ENCODE measurements at regions not wholly inside any gene's neighbourhood (a gene's known extent, or its start where the extent isn't known, plus 50 kb on each side); places are given as distances from the start of the nearest gene placed in this dataset.
"Not testable (repeated sequence)": the region's sequence is repeated elsewhere in the genome, so short reads cannot be mapped to it uniquely, and the experiment has no call there.

DNA sequence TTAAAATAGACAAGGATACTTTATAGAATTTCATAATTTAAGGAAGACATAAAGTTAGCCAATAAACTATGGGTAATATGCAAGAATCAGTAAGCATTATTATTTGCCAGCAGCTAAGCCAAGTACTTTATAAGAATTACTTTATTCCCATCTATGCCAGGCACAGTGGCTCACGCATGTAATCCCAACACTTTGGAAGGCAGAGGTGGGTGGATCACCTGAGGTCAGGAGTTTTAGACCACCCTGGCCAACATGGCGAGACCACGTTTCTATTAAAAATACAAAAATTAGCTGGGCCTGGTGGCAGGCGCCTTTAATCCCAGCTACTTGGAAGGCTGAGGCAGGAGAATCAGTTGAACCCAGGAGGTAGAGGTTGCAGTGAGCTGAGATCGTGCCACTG is 4767.6 kb upstream of the OR11H1 start:
- H3K4me2 ChIP-seq (ENCODE audit: low read length); H3K9me2 ChIP-seq (replicated peaks; ENCODE audit: low read length); intact Hi-C loops (cut with micrococcal nuclease); H3K27ac ChIP-seq (ENCODE audit: low read length); H3K4me1 ChIP-seq (ENCODE audit: insufficient read depth, low read length); H3K27me3 ChIP-seq (ENCODE audit: low read length); H4K20me1 ChIP-seq (ENCODE audit: low read length); H2AFZ ChIP-seq (ENCODE audit: low read length); CTCF ChIA-PET; POLR2A ChIA-PET (ENCODE audit: unreplicated experiment); H3K36me3 ChIP-seq (ENCODE audit: low read depth, low read length); BruUV-seq (replicated peaks); DNase-seq; H3K4me3 ChIP-seq (ENCODE audit: low read length); H3K9ac ChIP-seq (ENCODE audit: low read length); H3F3A ChIP-seq (ENCODE audit: low read length, unreplicated experiment); ATAC-seq; H3K79me2 ChIP-seq (ENCODE audit: low read length): not testable (repeated sequence)
- H3K9me3 ChIP-seq (ENCODE audit: low read length), result peaks cover 12% of the 10 kb centered on the region; the same call in 1 of the 2 replicates

GRCh38 chr22:10766320-10766719 is 4761.7 kb upstream of the OR11H1 start:
- POLR2A ChIA-PET (ENCODE audit: unreplicated experiment); BruUV-seq (replicated peaks): not testable (repeated sequence)

GRCh38 chr22:10768875-10769274 is 4759.1 kb upstream of the OR11H1 start:
- H3K4me2 ChIP-seq (ENCODE audit: low read length); H3K27me3 ChIP-seq (ENCODE audit: low read length); H3K79me2 ChIP-seq (ENCODE audit: low read length); CTCF ChIA-PET; POLR2A ChIA-PET (ENCODE audit: unreplicated experiment); H3K4me3 ChIP-seq (ENCODE audit: low read length); H3K36me3 ChIP-seq (ENCODE audit: low read depth, low read length); H3K27ac ChIP-seq (ENCODE audit: low read length); DNase-seq; H3K9me2 ChIP-seq (replicated peaks; ENCODE audit: low read length); H3K4me1 ChIP-seq (ENCODE audit: insufficient read depth, low read length); BruUV-seq (replicated peaks); ATAC-seq; intact Hi-C loops (cut with micrococcal nuclease); H3F3A ChIP-seq (ENCODE audit: low read length, unreplicated experiment); H2AFZ ChIP-seq (ENCODE audit: low read length); H3K9ac ChIP-seq (ENCODE audit: low read length); H4K20me1 ChIP-seq (ENCODE audit: low read length): not testable (repeated sequence)
- H3K9me3 ChIP-seq (ENCODE audit: low read length), result peaks cover 15% of the 10 kb centered on the region

More at GRCh38 chr22:10766320-10766719, 4761.7 kb upstream of the OR11H1 start:
- H3K36me3 ChIP-seq (ENCODE audit: low read depth, low read length); H3K27me3 ChIP-seq (ENCODE audit: low read length); H4K20me1 ChIP-seq (ENCODE audit: low read length); H3F3A ChIP-seq (ENCODE audit: low read length, unreplicated experiment); H2AFZ ChIP-seq (ENCODE audit: low read length); H3K9me2 ChIP-seq (replicated peaks; ENCODE audit: low read length); H3K9ac ChIP-seq (ENCODE audit: low read length); CTCF ChIA-PET; H3K4me2 ChIP-seq (ENCODE audit: low read length); intact Hi-C loops (cut with micrococcal nuclease); H3K4me1 ChIP-seq (ENCODE audit: insufficient read depth, low read length); H3K27ac ChIP-seq (ENCODE audit: low read length); H3K79me2 ChIP-seq (ENCODE audit: low read length); DNase-seq; H3K4me3 ChIP-seq (ENCODE audit: low read length); ATAC-seq: not testable (repeated sequence)
- H3K9me3 ChIP-seq (ENCODE audit: low read length), result peaks cover 15% of the 10 kb centered on the region

GRCh38 chr22:10771744-10772143 is 4756.2 kb upstream of the OR11H1 start:
- DNase-seq; H2AFZ ChIP-seq (ENCODE audit: low read length); H3K9ac ChIP-seq (ENCODE audit: low read length); H3K4me1 ChIP-seq (ENCODE audit: insufficient read depth, low read length); H3K79me2 ChIP-seq (ENCODE audit: low read length); H3K27me3 ChIP-seq (ENCODE audit: low read length); H3K4me3 ChIP-seq (ENCODE audit: low read length); intact Hi-C loops (cut with micrococcal nuclease); H3K4me2 ChIP-seq (ENCODE audit: low read length); POLR2A ChIA-PET (ENCODE audit: unreplicated experiment); H3K9me2 ChIP-seq (replicated peaks; ENCODE audit: low read length); H3F3A ChIP-seq (ENCODE audit: low read length, unreplicated experiment); BruUV-seq (replicated peaks); H3K36me3 ChIP-seq (ENCODE audit: low read depth, low read length); H3K27ac ChIP-seq (ENCODE audit: low read length); ATAC-seq; H4K20me1 ChIP-seq (ENCODE audit: low read length); CTCF ChIA-PET: not testable (repeated sequence)
- H3K9me3 ChIP-seq (ENCODE audit: low read length), result peaks cover 15% of the 10 kb centered on the region

- intact Hi-C loops (cut with micrococcal nuclease); H3K9ac ChIP-seq (ENCODE audit: low read length); H3F3A ChIP-seq (ENCODE audit: low read length, unreplicated experiment); CTCF ChIA-PET; H3K4me1 ChIP-seq (ENCODE audit: insufficient read depth, low read length); H3K9me2 ChIP-seq (replicated peaks; ENCODE audit: low read length); H4K20me1 ChIP-seq (ENCODE audit: low read length); BruUV-seq (replicated peaks); H3K4me2 ChIP-seq (ENCODE audit: low read length); H3K9me3 ChIP-seq (ENCODE audit: low read length); H3K36me3 ChIP-seq (ENCODE audit: low read depth, low read length); DNase-seq; ATAC-seq; POLR2A ChIA-PET (ENCODE audit: unreplicated experiment); H3K4me3 ChIP-seq (ENCODE audit: low read length); H3K27me3 ChIP-seq (ENCODE audit: low read length); H2AFZ ChIP-seq (ENCODE audit: low read length); H3K79me2 ChIP-seq (ENCODE audit: low read length); H3K27ac ChIP-seq (ENCODE audit: low read length): not testable (repeated sequence)
Observed at GRCh38 chr22:10773341-10773740, 4754.7 kb upstream of the OR11H1 start.

- H3K27ac ChIP-seq (ENCODE audit: low read length), result not testable (repeated sequence)
Observed at GRCh38 chr22:10775601-10776357, 4752.2 kb upstream of the OR11H1 start.

DNA sequence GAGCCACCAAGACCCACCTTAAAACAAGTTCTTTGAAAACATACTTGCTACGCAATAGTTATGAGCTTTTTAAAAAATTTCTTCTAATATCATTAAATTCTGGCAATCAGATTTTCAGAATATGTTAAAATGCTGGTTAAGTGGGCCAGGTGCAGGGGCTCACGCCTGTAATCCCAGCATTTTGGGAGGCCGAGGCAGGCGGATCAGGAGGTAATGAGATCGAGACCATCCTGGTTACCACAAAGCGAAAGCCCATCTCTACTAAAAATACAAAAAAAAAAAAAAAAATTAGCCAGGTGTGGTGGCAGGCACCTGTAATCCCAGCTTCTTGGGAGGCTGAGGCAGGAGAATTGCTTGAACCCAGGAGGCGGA is 4751.6 kb upstream of the OR11H1 start:
- H3K79me2 ChIP-seq (ENCODE audit: low read length); ATAC-seq; H3K9ac ChIP-seq (ENCODE audit: low read length); intact Hi-C loops (cut with micrococcal nuclease); H3K4me3 ChIP-seq (ENCODE audit: low read length); H3K4me1 ChIP-seq (ENCODE audit: insufficient read depth, low read length); POLR2A ChIA-PET (ENCODE audit: unreplicated experiment); DNase-seq; CTCF ChIA-PET; H3K9me2 ChIP-seq (replicated peaks; ENCODE audit: low read length); H3K27me3 ChIP-seq (ENCODE audit: low read length); H3F3A ChIP-seq (ENCODE audit: low read length, unreplicated experiment); H4K20me1 ChIP-seq (ENCODE audit: low read length); BruUV-seq (replicated peaks); H3K4me2 ChIP-seq (ENCODE audit: low read length); H3K36me3 ChIP-seq (ENCODE audit: low read depth, low read length); H3K27ac ChIP-seq (ENCODE audit: low read length); H2AFZ ChIP-seq (ENCODE audit: low read length): not testable (repeated sequence)
- H3K9me3 ChIP-seq (ENCODE audit: low read length), result peaks cover 15% of the 10 kb centered on the region

More at GRCh38 chr22:10775601-10776357, 4752.2 kb upstream of the OR11H1 start:
- H2AFZ ChIP-seq (ENCODE audit: low read length); H3K9me2 ChIP-seq (replicated peaks; ENCODE audit: low read length); H3K9ac ChIP-seq (ENCODE audit: low read length); H3K4me1 ChIP-seq (ENCODE audit: insufficient read depth, low read length); H3K4me3 ChIP-seq (ENCODE audit: low read length); DNase-seq; H3K79me2 ChIP-seq (ENCODE audit: low read length); H4K20me1 ChIP-seq (ENCODE audit: low read length); BruUV-seq (replicated peaks); POLR2A ChIA-PET (ENCODE audit: unreplicated experiment); H3F3A ChIP-seq (ENCODE audit: low read length, unreplicated experiment); H3K27me3 ChIP-seq (ENCODE audit: low read length); CTCF ChIA-PET; intact Hi-C loops (cut with micrococcal nuclease); ATAC-seq; H3K4me2 ChIP-seq (ENCODE audit: low read length); H3K36me3 ChIP-seq (ENCODE audit: low read depth, low read length): not testable (repeated sequence)
- H3K9me3 ChIP-seq (ENCODE audit: low read length), result peaks cover 15% of the 10 kb centered on the region
